ENCODE measurements at regions not wholly inside any gene's neighbourhood (a gene's known extent, or its start where the extent isn't known, plus 50 kb on each side); places are given as distances from the start of the nearest gene placed in this dataset.

DNA sequence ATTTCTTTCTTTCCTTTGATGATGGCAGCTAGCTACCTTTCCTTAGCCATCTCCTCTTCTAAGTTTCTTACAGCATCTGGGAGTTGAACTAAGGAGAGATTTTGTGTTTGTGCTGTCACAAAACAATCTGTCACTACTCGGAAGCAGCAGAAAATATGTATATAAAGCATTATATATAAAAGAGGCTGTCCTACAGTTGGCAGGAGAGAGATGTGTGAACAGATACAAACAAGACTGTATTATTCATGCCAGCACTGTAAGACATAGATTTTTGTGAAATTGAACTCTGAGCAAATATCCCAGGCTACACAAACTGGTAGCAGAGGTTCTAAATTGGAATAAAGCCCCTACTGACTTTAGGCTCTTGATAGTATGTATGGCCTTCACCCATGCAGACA lies 577.5 kb upstream of the NECTIN3 start:
- TF ChIP-seq FOXP2 (optimal IDR thresholded peaks at IDR 0.05; ENCODE audit: control extremely low read depth, extremely low read length, insufficient read depth) = no peak
- no peak for TF ChIP-seq POLR2AphosphoS5 (IDR thresholded peaks at IDR 0.05; ENCODE audit: borderline replicate concordance, low read depth, low read length)

Data from SK-N-MC (cell line).